ENCODE measurements at regions not wholly inside any gene's neighbourhood (a gene's known extent, or its start where the extent isn't known, plus 50 kb on each side); places are given as distances from the start of the nearest gene placed in this dataset.

DNA sequence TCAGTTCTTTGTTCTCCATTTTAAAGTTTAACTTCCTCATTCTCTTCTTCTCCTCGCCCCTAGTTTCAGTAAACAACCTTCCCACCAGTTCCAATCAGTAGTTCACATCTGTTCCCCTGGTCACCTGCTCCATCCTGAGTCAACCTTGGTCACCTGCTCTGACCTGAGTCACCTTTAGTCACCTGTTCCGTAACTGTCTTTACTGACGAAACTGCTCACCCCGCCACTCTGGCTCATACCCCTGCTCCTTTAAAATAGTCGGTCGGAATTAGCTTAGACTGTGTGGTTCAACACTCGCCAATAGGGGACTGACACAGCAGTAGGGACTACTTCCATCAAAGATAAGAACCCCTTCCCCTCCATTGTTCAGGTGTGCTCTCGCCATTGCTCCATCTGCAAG, 76.3 kb upstream of the GPBP1 start:
- TF ChIP-seq, protein P1, sequence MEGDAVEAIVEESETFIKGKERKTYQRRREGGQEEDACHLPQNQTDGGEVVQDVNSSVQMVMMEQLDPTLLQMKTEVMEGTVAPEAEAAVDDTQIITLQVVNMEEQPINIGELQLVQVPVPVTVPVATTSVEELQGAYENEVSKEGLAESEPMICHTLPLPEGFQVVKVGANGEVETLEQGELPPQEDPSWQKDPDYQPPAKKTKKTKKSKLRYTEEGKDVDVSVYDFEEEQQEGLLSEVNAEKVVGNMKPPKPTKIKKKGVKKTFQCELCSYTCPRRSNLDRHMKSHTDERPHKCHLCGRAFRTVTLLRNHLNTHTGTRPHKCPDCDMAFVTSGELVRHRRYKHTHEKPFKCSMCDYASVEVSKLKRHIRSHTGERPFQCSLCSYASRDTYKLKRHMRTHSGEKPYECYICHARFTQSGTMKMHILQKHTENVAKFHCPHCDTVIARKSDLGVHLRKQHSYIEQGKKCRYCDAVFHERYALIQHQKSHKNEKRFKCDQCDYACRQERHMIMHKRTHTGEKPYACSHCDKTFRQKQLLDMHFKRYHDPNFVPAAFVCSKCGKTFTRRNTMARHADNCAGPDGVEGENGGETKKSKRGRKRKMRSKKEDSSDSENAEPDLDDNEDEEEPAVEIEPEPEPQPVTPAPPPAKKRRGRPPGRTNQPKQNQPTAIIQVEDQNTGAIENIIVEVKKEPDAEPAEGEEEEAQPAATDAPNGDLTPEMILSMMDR (IDR thresholded peaks at IDR 0.05): no peak
- no peak for TF ChIP-seq POLR2A (IDR thresholded peaks at IDR 0.05)

All from heart left ventricle (tissue), 13 donors.